ENCODE measurements at regions not wholly inside any gene's neighbourhood (a gene's known extent, or its start where the extent isn't known, plus 50 kb on each side); places are given as distances from the start of the nearest gene placed in this dataset.
"Not testable (repeated sequence)": the region's sequence is repeated elsewhere in the genome, so short reads cannot be mapped to it uniquely, and the experiment has no call there.

DNA sequence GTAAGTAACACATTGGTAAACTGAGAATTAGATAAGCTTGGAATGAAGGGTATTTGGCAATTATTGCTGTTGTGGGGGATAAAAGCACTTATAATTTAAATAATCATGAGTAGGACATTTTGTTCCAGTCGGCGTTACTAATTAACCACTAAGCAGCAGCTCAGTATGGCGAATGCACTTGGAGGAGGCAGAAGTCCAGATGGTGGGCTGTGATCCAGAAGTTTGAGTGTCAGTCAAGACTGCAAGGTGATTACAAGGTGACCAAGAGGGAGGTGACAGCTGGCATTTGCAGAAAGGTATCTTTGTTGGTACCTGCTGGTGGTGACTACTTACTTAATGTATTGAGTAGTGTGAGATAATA lies 643.6 kb upstream of the FAM98A start:
- no peak for DNase-seq

DNA sequence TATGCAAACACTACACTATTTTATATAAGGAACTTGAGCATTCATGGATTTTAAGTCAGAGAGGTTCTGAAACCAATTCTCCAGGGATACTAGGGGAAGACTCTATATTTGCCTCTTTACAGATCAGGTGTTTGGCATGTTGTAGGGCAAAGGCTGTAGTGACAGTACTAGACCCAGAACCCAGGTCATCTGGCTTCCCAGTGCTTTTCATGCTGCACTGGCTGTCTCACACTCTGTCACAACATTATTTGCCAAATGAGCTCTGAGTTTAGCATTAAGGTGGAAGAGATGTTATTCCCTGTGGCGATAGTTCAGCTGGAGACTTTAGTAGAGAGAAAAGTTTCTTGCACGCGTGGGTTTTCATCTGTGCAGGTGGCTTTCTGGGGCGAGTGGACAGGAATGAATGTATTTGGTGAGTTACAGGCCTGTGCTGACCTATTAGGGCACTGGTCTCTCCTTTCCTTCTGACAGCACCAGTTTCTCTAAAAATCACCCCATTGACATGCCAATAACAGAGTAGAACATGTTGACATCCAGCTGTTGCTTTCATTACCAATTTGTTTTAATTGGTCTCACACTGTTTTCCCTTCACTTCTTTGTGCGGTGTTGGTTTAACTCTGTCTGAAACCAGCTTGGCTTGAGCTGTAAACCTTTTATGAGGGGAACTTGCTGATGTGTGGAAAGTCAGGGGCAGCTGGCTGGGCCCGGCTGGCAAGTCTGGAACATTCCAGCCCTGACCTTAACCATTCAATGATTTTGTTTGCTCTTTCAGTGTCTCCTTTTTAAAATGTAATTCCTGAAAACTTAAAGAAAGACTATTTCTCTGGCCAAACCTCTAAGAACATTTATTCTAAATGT lies 643.0 kb upstream of the FAM98A start:
- DNase-seq, result no peak

DNA sequence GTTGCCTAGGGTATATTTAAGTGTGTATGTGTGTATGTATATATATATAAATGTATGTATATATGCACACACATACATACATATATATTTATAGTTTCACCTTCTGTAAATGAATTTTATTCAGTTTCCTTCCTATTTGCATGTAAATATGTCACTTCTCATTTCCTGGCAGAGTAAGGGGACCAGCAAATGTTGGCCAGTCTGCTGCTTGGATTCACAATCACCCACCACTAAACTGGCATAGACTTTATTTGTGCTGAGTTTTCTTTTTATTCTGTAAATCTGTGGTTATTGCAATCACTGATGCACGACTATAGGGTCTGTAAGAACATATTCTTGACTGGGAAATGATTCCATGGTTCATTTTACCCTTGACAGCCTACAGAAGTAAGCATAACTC lies 640.4 kb upstream of the FAM98A start:
- DNase-seq, result no peak

DNA sequence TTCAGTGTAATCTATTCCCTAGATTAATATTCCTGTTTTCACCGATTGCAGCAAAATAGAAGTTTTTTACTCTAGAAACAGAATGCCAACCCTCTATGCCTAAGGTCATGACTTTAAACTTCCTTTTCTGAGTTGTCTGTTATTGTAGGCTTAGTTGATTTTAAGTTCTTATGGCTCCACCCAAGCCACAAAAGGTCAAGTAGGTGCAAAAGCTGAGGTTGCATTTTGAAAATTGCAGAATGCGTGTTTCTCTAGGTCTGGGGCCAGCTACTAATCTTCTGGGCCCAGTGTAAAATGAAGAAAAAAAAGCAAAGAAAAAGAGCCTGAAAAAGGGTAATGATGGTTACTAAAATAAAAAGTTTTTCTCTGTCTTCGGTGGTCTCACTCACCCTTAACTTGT lies 635.7 kb upstream of the FAM98A start:
- no peak for DNase-seq

DNA sequence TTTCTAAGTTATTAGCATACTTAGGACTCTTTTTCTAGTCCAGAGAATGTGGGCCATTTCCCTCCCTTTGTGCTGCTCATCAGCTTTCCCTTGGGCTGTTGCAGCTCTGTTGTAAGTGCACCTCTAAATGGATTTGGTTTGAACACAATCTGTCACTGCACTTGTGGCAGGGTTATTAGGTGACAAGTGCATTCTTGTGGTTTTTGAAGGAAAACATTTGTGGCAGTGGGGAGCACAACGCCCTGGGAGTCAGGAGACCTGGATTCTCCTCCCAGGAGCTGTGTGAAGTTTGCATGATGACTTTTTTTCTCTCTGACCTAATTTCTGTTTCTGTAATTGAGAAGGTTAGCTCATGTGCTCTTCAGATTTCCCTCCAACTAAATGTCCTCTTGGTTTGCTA lies 630.9 kb upstream of the FAM98A start:
- no peak for DNase-seq

DNA sequence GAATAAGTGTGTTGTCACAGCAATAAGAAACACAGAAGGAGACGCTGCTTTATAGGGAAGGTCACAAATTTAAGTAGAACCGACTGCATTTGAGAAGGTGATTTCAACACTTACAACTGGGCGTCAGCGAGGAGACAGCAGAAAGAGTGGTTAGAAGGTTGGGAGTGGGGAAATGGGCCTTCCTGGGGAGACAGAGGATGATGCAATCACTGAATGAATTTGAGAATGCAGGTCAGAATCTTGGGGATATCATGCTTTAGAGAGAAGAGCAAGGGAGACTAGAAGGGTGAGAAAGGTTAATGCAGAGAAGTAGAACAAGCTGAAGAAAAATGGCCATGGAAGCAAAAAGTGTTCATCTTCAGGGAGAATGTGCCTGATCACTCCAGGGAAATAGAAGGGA lies 616.1 kb upstream of the FAM98A start:
- DNase-seq, result no peak

DNA sequence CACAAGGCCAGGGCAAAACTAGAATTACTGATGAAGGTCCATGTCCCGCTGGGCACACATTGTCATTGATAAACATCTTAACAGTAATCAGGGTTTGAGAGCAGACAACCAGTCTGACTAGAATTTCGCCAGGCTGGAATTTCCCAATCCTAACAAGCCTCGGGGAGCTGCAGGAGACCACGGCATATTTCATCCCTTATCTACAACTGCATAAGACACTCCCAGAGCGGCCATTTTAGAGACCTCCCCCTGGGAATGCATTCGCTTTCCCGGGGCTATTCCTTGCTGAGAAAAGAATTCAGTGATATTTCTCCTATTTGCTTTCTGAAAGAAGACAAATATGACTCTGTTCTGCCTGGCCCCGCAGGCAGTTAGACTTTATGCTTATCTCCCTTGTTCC lies 611.3 kb upstream of the FAM98A start:
- not testable (repeated sequence) for DNase-seq

DNA sequence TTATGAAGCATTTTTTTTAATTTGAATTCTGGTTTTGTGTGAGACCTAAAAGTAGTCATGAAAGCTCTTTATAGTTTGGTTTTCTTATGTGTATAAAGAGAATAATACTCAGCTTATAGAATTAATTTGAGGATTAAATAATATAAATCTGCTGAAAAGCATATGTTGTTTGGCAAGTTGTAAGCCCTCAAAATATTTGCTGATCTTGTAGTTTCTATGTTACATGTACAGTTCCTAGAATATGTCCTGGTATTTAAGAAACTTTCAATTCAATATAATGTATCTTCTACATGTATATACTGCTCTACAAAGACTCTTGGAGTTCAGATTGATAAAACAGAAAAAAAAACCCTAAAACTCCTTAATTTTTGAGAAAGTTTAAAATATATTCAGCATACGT lies 605.5 kb upstream of the FAM98A start:
- no peak for DNase-seq

DNA sequence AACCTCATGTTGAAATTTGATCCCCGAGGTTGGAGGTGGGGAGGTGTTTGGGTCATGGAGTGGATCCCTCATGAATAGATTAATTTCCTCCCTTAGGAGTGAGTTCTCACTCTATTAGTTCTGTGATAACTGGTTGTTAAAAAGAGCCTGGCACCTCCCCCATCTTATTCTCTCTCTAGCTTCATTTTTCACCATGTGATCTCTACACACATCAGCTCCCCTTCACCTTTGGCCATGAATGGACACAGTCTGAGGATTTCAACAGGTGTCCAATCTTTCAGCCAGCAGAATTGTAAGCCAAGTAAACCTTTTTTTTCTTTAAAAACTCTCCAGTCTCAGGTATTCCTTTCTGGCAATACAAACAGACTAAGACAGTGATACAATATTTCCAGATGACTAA lies 602.0 kb upstream of the FAM98A start:
- DNase-seq, result no peak

DNA sequence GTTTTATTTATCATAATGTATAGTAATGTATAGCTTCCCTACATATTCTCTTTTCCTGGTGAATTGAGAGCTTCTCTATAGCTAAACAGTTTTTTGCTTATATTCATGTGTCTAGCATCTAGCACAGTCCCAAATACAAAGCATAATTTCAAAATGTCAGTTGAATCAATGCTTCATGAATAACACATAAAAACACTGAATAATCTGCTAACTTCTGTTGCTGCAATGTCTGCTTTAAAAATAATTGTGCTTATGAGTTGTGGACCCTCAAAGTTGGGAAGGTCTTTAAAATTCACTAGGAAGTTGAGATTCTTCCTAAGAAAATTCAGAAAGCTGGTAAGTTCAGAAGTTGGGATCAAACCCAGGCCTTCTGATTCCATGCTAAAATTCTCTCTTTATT lies 600.9 kb upstream of the FAM98A start:
- no peak for DNase-seq

DNA sequence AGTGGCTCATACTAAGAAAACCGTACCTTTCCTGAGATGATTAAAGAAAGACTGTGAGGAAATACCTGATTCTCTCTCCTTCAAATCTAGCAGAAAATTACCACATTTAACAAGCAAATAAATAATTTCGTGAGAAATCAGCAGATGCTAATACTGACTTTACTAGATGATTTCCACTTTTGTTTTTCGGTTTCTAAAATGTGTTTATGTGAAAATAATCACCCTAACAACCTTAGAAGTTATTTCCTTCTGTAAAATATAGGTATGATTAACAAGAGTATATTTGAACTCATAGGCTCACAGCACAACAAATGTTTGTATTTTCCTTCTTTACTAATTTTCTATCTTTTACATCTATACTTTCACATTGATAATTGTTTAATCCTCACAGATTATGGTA lies 594.1 kb upstream of the FAM98A start:
- DNase-seq, result no peak

DNA sequence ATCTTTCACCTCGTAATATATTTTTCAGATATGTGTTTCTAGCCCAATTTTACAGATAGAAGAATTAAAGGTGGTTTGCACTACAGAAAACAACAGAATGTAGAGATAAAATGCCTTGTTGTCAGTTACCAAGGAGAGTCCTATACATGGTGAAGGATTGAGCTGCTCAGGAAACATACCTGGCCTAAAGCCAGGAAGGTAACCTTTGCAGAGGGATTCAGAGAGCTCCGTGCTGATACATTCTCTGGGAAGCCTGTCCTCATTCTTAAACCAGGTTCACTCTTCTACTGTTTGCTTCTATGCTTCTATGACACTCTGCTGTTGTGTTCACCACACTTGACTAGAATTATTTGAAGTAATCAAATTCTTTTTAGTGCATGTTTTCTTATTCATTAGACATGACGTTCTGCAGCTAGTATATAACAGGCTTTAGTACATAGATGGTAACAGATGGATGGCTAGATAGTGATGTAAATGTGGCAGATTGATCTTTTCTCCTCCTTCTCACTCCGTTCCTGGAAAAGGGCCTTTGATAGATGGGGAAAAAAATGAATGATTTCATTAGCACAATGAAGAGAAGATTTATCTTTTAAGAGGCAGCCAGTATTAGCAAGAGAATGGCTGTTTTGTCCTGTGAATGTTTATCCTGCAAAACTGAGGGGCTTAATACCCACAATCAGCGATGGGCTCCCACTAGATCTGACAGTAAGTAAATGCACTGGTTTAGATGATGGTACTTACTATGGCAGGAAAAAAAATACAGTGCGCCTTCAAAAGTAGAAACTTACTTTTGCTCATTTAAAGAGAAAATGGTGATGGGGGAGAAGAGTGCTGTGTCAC lies 589.6 kb upstream of the FAM98A start:
- DNase-seq, result no peak

DNA sequence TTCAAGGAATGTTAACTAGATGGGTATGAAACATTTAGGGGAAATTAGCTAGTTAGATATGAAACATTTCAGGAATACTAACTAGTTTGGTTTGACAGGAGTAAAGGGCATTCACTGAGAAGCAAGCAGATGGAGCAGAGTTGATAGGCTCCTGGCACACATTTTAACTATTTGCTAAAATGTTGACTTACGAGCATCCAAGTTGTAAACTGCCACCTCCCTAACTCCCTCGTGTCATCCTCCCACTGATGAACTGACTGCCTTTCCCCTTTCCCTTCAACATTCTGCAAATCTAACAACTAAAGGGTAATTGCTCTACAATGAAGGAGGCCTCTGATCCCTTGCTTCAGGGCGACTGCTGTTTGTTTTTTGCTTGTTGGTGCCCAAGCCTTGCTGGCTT lies 580.4 kb upstream of the FAM98A start:
- no peak for DNase-seq

DNA sequence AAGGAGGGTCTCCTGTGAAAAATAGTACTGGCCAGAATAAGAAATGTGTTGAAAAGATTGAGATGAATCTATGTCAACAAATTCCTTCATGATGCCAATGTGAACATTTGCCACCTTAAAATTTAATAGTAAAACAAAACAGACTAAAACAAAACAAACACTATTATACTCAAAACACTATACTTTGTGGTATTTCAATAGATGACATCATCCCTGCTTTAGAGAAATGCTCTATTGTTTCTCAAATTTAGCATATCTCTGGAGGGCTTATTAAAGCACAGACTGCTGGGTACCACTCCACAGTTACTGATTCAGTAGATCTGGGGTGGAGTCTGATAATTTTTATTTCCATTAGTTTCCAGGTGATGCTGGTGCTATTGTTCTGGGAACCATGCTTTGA lies 579.4 kb upstream of the FAM98A start:
- no peak for DNase-seq

DNA sequence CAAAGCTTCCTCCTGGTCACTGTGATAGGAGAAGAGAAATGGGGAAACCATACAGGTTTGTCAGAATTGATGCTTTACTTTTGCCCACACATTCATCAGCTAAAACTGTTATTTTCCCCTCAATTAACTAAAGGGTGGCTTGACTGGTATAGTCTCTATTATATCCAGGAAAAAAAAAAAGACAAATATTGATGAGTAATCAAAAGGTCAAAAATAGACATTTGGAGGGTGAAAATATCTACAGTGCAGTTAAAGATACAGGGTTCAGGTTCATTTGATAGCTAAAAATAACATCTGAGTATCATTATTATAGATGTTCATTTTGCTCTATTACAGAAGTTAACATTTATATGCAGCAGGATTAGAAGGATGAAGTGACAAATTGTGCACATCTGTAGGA lies 577.6 kb upstream of the FAM98A start:
- DNase-seq, result no peak

DNA sequence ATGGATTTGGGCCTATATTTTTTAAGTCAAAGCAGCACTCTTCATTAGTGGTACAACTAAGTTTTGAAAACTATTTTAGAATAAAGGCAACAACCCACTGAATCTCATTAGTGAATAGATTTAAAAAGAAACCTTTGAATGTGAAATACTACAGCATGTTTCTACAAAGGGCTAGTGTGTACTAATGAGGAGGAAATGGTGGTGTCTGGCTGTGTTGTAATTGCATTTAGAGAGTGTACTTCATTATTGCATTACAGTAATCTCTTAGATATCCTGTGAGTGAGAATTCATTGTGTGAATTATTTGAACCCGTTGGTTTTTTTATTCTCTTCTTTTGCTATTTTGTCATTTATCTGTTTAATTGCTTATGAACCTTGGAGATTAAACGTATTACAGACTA lies 575.4 kb upstream of the FAM98A start:
- no peak for DNase-seq

DNA sequence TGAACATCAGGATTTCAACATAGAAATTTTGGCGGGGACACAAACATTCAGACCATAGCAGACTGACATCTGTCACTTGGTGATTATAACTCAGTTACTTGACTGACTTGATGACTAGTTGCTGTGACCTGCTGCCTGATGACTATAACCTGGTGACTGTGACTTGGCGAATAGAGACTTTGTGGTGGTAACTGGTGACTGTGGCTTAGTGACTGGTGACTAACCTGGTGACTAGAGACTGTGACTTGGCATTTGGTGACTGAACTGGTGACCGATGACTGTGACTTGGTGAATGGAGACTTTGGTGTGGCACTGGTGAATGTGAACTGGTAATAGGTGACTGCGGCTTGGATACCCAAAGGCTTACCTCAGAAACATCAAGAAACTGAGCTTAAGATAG lies 563.1 kb upstream of the FAM98A start:
- DNase-seq, result no peak

DNA sequence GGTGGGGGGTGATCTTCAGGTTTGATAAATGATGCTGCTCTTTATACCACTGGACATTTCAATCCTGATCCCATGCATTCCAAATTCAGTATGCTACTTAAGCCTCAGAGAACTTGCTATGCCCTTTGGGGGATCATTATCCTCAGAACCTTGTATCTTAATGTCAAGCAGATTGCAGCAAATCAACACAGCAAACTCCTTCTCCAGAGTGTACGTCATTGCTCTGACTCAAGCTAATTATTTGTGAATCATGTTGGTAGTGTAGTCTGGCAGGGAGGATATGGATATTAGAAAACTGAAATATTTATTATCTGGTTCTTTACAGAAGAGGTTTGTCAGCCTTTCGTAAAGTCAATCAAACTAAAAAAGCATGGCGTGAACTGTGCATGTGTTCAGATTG lies 562.5 kb upstream of the FAM98A start:
- no peak for DNase-seq

DNA sequence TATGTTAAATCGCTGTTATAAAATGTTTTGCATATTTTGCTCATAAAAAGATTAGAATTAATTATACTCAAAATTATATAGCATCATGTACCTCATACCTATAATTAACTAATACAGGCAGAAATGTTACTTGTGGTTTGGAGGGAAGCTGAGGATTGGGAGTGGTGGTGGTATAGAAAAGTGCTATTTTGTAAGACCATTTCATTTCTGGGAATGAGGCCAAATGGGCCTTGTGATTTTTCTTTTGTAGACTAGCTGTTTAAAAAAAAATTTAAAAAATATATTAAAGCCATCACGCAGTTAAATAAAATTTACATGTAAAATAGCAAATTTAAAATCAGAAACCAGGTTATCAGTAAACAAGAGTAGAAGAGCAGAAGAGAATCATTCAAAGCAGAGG lies 560.8 kb upstream of the FAM98A start:
- no peak for DNase-seq

DNA sequence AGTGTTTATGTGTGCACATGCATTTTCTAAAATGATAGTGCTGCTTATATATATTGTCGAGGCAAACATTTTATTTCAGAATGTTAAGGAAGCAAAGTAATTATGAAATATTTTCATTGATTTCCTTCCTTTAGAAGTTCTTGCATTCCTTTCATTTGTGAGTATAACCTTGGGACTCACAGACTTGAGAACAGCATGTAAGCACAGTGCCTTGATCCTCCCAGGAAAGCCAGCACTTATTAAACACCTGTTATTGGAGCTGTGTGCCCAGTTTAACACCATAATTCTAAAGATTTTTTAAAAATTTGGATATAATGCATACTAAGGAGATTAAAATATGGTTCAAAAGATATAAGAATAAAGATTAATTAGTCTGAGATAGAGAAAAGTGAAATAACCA lies 554.4 kb upstream of the FAM98A start:
- DNase-seq, result no peak

DNA sequence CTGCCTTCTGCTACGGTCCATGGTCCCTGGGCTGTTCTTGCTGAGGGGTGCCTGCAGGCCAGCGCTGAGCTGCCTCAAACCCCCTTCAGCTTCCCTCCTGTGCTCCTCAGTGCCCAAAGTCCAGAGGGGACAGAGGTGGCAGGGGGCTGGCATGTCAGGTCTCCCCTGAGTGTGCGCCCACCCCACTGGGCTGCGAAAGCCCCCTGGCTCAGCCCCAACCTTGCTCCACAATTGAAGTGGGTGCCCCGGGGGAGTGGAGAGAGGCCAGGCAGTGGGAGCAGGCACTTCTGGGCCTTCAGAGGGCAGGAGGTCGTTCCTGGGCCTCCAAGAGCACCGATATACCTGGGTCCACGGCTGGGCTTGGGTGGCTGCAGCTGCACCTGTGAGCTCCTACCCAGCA lies 548.7 kb upstream of the FAM98A start:
- no peak for DNase-seq

DNA sequence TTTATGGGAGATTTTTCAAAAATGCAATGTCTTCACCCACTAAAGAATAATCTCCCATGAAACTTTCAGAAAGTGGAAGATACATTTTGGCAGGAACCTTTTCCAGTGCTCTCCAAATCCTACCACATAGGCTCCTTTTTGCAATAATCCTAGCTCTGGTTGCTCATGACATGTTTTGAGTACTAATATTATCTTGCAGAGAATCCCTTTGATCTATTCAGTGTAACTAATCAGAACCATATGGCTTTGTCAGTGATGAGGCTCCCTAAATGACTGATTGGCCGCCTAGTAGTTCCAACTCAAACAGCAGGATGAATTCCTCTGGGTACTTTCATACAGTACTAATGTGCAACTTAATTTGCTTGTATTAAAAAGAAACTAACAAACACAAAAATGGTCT lies 544.0 kb upstream of the FAM98A start:
- DNase-seq, result no peak

DNA sequence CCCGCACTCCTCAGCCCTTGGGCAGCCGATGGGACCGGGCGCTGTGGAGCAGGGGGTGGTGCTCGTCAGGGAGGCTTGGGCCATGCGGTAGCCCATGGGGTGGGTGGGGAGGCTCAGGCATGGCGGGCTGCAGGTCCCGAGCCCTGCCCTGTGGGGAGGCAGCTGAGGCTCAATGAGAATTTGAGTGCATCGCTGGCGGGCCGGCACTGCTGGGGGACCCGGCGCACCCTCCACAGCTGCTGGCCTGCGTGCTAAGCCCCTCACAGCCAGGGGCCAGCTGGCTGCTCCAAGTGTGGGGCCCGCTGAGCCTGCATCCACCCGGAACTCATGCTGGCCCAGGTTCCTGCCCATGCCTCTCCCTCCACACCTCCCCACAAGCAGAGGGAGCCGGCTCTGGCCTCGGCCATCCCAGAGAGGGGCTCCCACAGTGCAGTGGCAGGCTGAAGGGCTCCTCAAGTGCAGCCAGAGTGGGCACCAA lies 543.5 kb upstream of the FAM98A start:
- DNase-seq, result not testable (repeated sequence)

DNA sequence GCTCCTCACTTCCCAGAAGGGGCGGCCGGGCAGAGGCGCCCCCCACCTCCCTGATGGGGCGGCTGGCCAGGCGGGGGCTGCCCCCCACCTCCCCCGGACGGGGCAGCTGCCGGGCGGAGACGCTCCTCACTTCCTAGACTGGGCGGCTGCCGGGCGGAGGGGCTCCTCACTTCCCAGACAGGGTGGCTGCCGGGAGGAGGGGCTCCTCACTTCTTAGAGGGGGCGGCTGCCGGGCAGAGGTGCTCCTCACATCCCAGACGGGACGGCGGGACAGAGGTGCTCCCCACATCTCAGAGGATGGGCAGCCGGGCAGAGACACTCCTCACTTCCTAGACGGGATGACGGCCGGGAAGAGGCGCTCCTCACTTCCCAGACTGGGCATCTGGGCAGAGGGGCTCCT lies 534.0 kb upstream of the FAM98A start:
- DNase-seq, result not testable (repeated sequence)
